H1 (cell line): ENCODE measurements at regions not wholly inside any gene's neighbourhood (a gene's known extent, or its start where the extent isn't known, plus 50 kb on each side); places are given as distances from the start of the nearest gene placed in this dataset.
A peak's percentile ranks its signal among the peaks of the same experiment; 100 is the strongest.

ENCODE experiments used
- CTCF ChIA-PET: fragments of 300-600 bp; sonication (Branson Sonifier 250); formaldehyde crosslinking; loops from one replicate; lab custom pipeline; 2021; ENCODE audit not compliant: partially characterized antibody; lab: Charles Lee
- POLR2A ChIA-PET: fragments of 300-600 bp; sonication (Branson Sonifier 250); formaldehyde crosslinking; loops from one replicate; lab custom pipeline; 2021; ENCODE audit warnings: inconsistent platforms; ENCODE audit not compliant: partially characterized antibody; lab: Charles Lee
- DNase-seq, 2 experiments: peaks; one replicate each; pipeline versions ENCODE4 v3.0.0 to v3.0.0-alpha.2; 2010 to 2022; ENCODE audit warnings: low spot score in 2 of 2, low read depth in 1 of 2, mixed read lengths in 1 of 2
- FAIRE-seq: peaks from 2 replicates; lab custom pipeline; 2011; peaks lifted over from hg19 to GRCh38; lab: Jason Lieb, UNC
- H2AFZ ChIP-seq: 2 replicates; pipeline ENCODE4 v1.8.1; 2012; ENCODE audit warnings: low read length, inconsistent platforms
- H2AK5ac ChIP-seq: 2 replicates; pipeline ENCODE4 v1.6.1; 2013; ENCODE audit warnings: low read depth, low read length
- H2BK120ac ChIP-seq: replicated peaks from 2 replicates; pipeline ENCODE3; 2013; ENCODE audit warnings: low read depth, low read length, inconsistent platforms
- H2BK12ac ChIP-seq: 2 replicates; pipeline ENCODE4 v1.6.1; 2013; ENCODE audit warnings: low read depth, low read length
- H2BK15ac ChIP-seq: 2 replicates; pipeline ENCODE4 v1.6.1; 2013; ENCODE audit warnings: low read length
- H2BK20ac ChIP-seq: 2 replicates; pipeline ENCODE4 v1.6.1; 2013; ENCODE audit warnings: low read length
- H2BK5ac ChIP-seq: 2 replicates; pipeline ENCODE4 v1.6.1; 2013; ENCODE audit warnings: low read depth, low read length
- H3K14ac ChIP-seq: 2 replicates; pipeline ENCODE4 v1.6.1; 2013; ENCODE audit warnings: inconsistent platforms; ENCODE audit not compliant: insufficient read length
- H3K18ac ChIP-seq: 2 replicates; pipeline ENCODE4 v1.6.1; 2013; ENCODE audit warnings: low read length; ENCODE audit errors: extremely low read depth
- H3K23ac ChIP-seq: 2 replicates; pipeline ENCODE4 v1.6.1; 2013; ENCODE audit warnings: inconsistent platforms; ENCODE audit not compliant: insufficient read length
- H3K23me2 ChIP-seq: 2 replicates; pipeline ENCODE4 v1.6.1; 2013; ENCODE audit warnings: low read depth, low read length
- H3K27ac ChIP-seq: 2 replicates; pipeline ENCODE4 v1.6.1; 2011; ENCODE audit warnings: low read depth, low read length, inconsistent platforms
- H3K27me3 ChIP-seq, 4 experiments: replicated peaks in 1 of 4; 1 replicate in 1 of 4; 2 replicates in 3 of 4; pipeline versions ENCODE4 v1.6.1 to v1.8.1; 2011 to 2013; ENCODE audit warnings: low read length in 3 of 4, mild to moderate bottlenecking in 3 of 4, inconsistent platforms in 2 of 4, mixed read lengths in 2 of 4, moderate library complexity in 1 of 4; ENCODE audit not compliant: control insufficient read depth in 3 of 4, insufficient read depth in 3 of 4; ENCODE audit errors: extremely low read depth in 1 of 4
- H3K36me3 ChIP-seq, 4 experiments: 2 replicates each; pipeline versions ENCODE4 v1.6.1 to v1.8.1; 2011 to 2013; ENCODE audit warnings: mild to moderate bottlenecking in 4 of 4, low read length in 3 of 4, moderate library complexity in 2 of 4, control low read depth in 1 of 4, inconsistent platforms in 1 of 4; ENCODE audit not compliant: insufficient read depth in 4 of 4, control insufficient read depth in 2 of 4
- H3K4ac ChIP-seq: replicated peaks from 2 replicates; pipeline ENCODE3; 2013; ENCODE audit warnings: low read length, low read depth, mixed read lengths, inconsistent platforms; ENCODE audit not compliant: insufficient read length
- H3K4me1 ChIP-seq, 4 experiments: replicated peaks in 1 of 4; 1 replicate in 1 of 4; 2 replicates in 3 of 4; pipeline versions ENCODE4 v1.6.1 to v1.8.1; 2011 to 2013; ENCODE audit warnings: low read length in 3 of 4, inconsistent platforms in 2 of 4, mixed read lengths in 1 of 4; ENCODE audit not compliant: insufficient read depth in 4 of 4, control insufficient read depth in 3 of 4
- H3K4me2 ChIP-seq, 2 experiments: 2 replicates each; pipeline versions ENCODE4 v1.6.1 to v1.8.1; 2011 to 2013; ENCODE audit warnings: low read depth in 2 of 2, low read length in 2 of 2, control low read depth in 1 of 2, inconsistent platforms in 1 of 2, mild to moderate bottlenecking in 1 of 2; ENCODE audit not compliant: insufficient read depth in 1 of 2
- H3K4me3 ChIP-seq, 4 experiments: fragments of 200-600, 300-600 bp in 1 of 4; sonication (generic), shearing (Covaris generic), sonication (Bioruptor Twin) in 1 of 4; 2 replicates each; pipeline versions ENCODE4 v1.5.1 to v1.8.1; 2011 to 2016; ENCODE audit warnings: low read length in 4 of 4, low read depth in 3 of 4, control low read depth in 2 of 4, inconsistent platforms in 2 of 4, mild to moderate bottlenecking in 2 of 4, mixed read lengths in 1 of 4, moderate library complexity in 1 of 4; ENCODE audit not compliant: insufficient read depth in 2 of 4; ENCODE audit errors: extremely low read depth in 1 of 4
- H3K56ac ChIP-seq: replicated peaks from 2 replicates; pipeline ENCODE3; 2013; ENCODE audit warnings: low read depth, mild to moderate bottlenecking, mixed read lengths, low read length, inconsistent platforms; ENCODE audit not compliant: insufficient read length
- H3K79me1 ChIP-seq: 2 replicates; pipeline ENCODE4 v1.6.1; 2013; ENCODE audit warnings: low read depth, low read length, control low read depth
- H3K79me2 ChIP-seq, 2 experiments: 2 replicates each; pipeline versions ENCODE4 v1.6.1 to v1.8.1; 2012 to 2013; ENCODE audit warnings: low read length in 2 of 2, mild to moderate bottlenecking in 2 of 2, inconsistent platforms in 1 of 2; ENCODE audit not compliant: insufficient read depth in 2 of 2, control insufficient read depth in 1 of 2
- H3K9ac ChIP-seq, 4 experiments: replicated peaks in 1 of 4; 1 replicate in 1 of 4; 2 replicates in 3 of 4; pipeline versions ENCODE4 v1.6.1 to v1.8.1; 2011 to 2013; ENCODE audit warnings: low read depth in 3 of 4, low read length in 3 of 4, control low read depth in 2 of 4, mild to moderate bottlenecking in 2 of 4, moderate library complexity in 2 of 4, inconsistent platforms in 1 of 4; ENCODE audit errors: extremely low read depth in 1 of 4
- H3K9me3 ChIP-seq, 2 experiments: 2 replicates each; pipeline versions ENCODE4 v1.6.1 to v1.8.1; 2012 to 2013; ENCODE audit warnings: mild to moderate bottlenecking in 2 of 2, moderate library complexity in 2 of 2, control low read depth in 1 of 2, inconsistent platforms in 1 of 2, low read depth in 1 of 2, low read length in 1 of 2, mixed read lengths in 1 of 2; ENCODE audit not compliant: insufficient read depth in 2 of 2
- H4K20me1 ChIP-seq, 2 experiments: replicated peaks in 1 of 2; 2 replicates each; pipeline versions ENCODE3 to v1.8.1; 2011 to 2013; ENCODE audit warnings: inconsistent platforms in 2 of 2, low read length in 2 of 2, mild to moderate bottlenecking in 1 of 2; ENCODE audit not compliant: insufficient read depth in 2 of 2, control insufficient read depth in 1 of 2
- H4K5ac ChIP-seq: 2 replicates; pipeline ENCODE4 v1.6.1; 2013; ENCODE audit warnings: low read length, low read depth, mixed read lengths, inconsistent platforms; ENCODE audit not compliant: insufficient read length
- H4K8ac ChIP-seq: 2 replicates; pipeline ENCODE4 v1.8.0; 2013; ENCODE audit warnings: mild to moderate bottlenecking, moderate library complexity, low read length, inconsistent platforms; ENCODE audit not compliant: insufficient read depth; ENCODE audit errors: extremely low read depth
- H4K91ac ChIP-seq: replicated peaks from 2 replicates; pipeline ENCODE3; 2013; ENCODE audit warnings: low read length, mixed read lengths, inconsistent platforms; ENCODE audit not compliant: insufficient read length
- BACH1 ChIP-seq: IDR thresholded peaks from 2 replicates; pipeline ENCODE4 v1.6.1; 2012; ENCODE audit warnings: low read length, improper control_type of control experiment
- CTBP2 ChIP-seq: IDR thresholded peaks from 2 replicates; pipeline ENCODE4 v1.7.0; 2011; ENCODE audit warnings: borderline replicate concordance, mild to moderate bottlenecking, moderate library complexity, mixed read lengths, low read length; ENCODE audit not compliant: insufficient read depth, insufficient read length
- CTCF ChIP-seq, 3 experiments: IDR thresholded peaks; 1 replicate in 2 of 3; 2 replicates in 1 of 3; pipeline versions ENCODE4 v1.5.1 to v1.6.1; 2011; ENCODE audit warnings: low read length in 3 of 3, mild to moderate bottlenecking in 3 of 3, inconsistent platforms in 2 of 3, low read depth in 1 of 3, moderate library complexity in 1 of 3; ENCODE audit not compliant: insufficient read depth in 1 of 3; ENCODE audit errors: control extremely low read depth in 1 of 3
- KDM5A ChIP-seq: fragments of 200-600 bp; IDR thresholded peaks from 2 replicates; pipeline ENCODE4 v1.7.1; 2012; ENCODE audit warnings: mild to moderate bottlenecking, low read length, inconsistent platforms, mixed read lengths
- MAFK ChIP-seq: IDR thresholded peaks from 2 replicates; pipeline ENCODE4 v1.6.1; 2012; ENCODE audit warnings: low read depth, mild to moderate bottlenecking, improper control_type of control experiment, low read length
- PHF8 ChIP-seq: fragments of 200-600 bp; sonication (generic); conservative IDR thresholded peaks from 2 replicates; pipeline ENCODE4 v1.7.1; 2012; ENCODE audit warnings: low read depth, mild to moderate bottlenecking, inconsistent platforms, low read length, moderate library complexity
- RAD21 ChIP-seq, 2 experiments: IDR thresholded peaks in 1 of 2; conservative IDR thresholded peaks in 1 of 2; 2 replicates each; pipeline ENCODE4 v1.6.1; 2011; ENCODE audit warnings: low read depth in 2 of 2, low read length in 2 of 2, improper control_type of control experiment in 1 of 2, inconsistent platforms in 1 of 2, mild to moderate bottlenecking in 1 of 2, moderate library complexity in 1 of 2
- RFX5 ChIP-seq: IDR thresholded peaks from 2 replicates; pipeline ENCODE4 v1.6.1; 2011; ENCODE audit warnings: low read depth, low read length, improper control_type of control experiment, borderline replicate concordance
- RNF2 ChIP-seq: fragments of 200-900, 300-1000 bp; sonication (generic); IDR thresholded peaks from 2 replicates; pipeline ENCODE4 v1.7.1; 2016; ENCODE audit warnings: borderline replicate concordance, low read depth, mild to moderate bottlenecking, antibody characterized with exemption, low read length; ENCODE audit not compliant: poor library complexity, severe bottlenecking; ENCODE audit errors: missing control alignments
- RXRA ChIP-seq: IDR thresholded peaks from 2 replicates; pipeline ENCODE4 v1.6.1; 2011; ENCODE audit warnings: low read depth, mild to moderate bottlenecking, low read length, moderate library complexity; ENCODE audit not compliant: insufficient read depth
- WGBS, 2 experiments: shearing (Covaris generic) in 1 of 2; methylation state at CpG; one replicate each; pipeline versions ENCODE4 v1.1.6 to v1.1.7; 2013 to 2015; ENCODE audit warnings: low lambda C conversion rate in 2 of 2, mixed read lengths in 2 of 2, inconsistent platforms in 1 of 2, low coverage in 1 of 2, missing lambda C conversion rate in 1 of 2; ENCODE audit not compliant: insufficient replicate concordance in 2 of 2, insufficient coverage in 1 of 2, insufficient read length in 1 of 2; ENCODE audit errors: extremely low coverage in 1 of 2, missing lambda C conversion rate in 1 of 2; 5-methylcytosine and 5-hydroxymethylcytosine counted together

GRCh38 chr16:79845734-79846135 lies 245.2 kb upstream of the MAF start:
- no peak for FAIRE-seq
- H4K5ac ChIP-seq = no peak overlapping the region
- H3K36me3 ChIP-seq = no peaks in the 10 kb centered on the region; a peak in 1 of 8 replicates
- H3K9ac ChIP-seq = no peak overlapping the region
- no peak overlapping the region for H2AK5ac ChIP-seq
- WGBS, 2 experiments = 92% methylated on average over 6 of the region's 7 CpGs; no CpG with 5 or more reads in 1 of the 2 experiments
- H3K27ac ChIP-seq = no peak overlapping the region
- no peak overlapping the region for H2AFZ ChIP-seq
- no peak overlapping the region for H3K56ac ChIP-seq
- H3K18ac ChIP-seq = no peak overlapping the region
- no peaks in the 10 kb centered on the region for H3K79me2 ChIP-seq
- H3K14ac ChIP-seq = no peak overlapping the region
- H2BK20ac ChIP-seq = no peak overlapping the region
- ChIA-PET CTCF (interaction anchor here (0.8 kb wide), 1 partner anchor 239 kb away, joined by 3 read pairs; no protein-coding TSS in a partner anchor), POLR2A (no interaction called here)
- no peak overlapping the region for H3K4me2 ChIP-seq
- H4K91ac ChIP-seq = no peak overlapping the region
- no peak overlapping the region for H3K23ac ChIP-seq
- no peak overlapping the region for H3K4me3 ChIP-seq
- H4K20me1 ChIP-seq = no peaks in the 10 kb centered on the region
- H3K27me3 ChIP-seq = no peaks in the 10 kb centered on the region; a peak in 1 of 7 replicates
- no peak overlapping the region for H4K8ac ChIP-seq
- H2BK120ac ChIP-seq = no peak overlapping the region
- no peaks in the 10 kb centered on the region; a peak in 1 of 7 replicates for H3K4me1 ChIP-seq
- H2BK5ac ChIP-seq = no peak overlapping the region
- H3K79me1 ChIP-seq = no peaks in the 10 kb centered on the region
- H3K4ac ChIP-seq = no peak overlapping the region
- TF ChIP-seq KDM5A = no peak
- no peak for TF ChIP-seq RAD21 (IDR thresholded peaks at IDR 0.05 in 1 of 2, conservative IDR thresholded peaks at IDR 0.05 in 1 of 2; ENCODE audit: low read depth in 2 of 2, low read length in 2 of 2)
- no peak for TF ChIP-seq PHF8
- TF ChIP-seq RFX5 = no peak
- TF ChIP-seq RXRA = no peak
- TF ChIP-seq MAFK = peak; percentile 47; the same call in 1 of the 2 replicates
- TF ChIP-seq BACH1 = peak; percentile 57
- TF ChIP-seq CTCF (IDR thresholded peaks at IDR 0.05; ENCODE audit: control extremely low read depth in 1 of 3, insufficient read depth in 1 of 3, low read depth in 1 of 3, low read length in 3 of 3) = no peak
- TF ChIP-seq RNF2 = no peak
- no peak for TF ChIP-seq CTBP2
- H3K9me3 ChIP-seq = no peaks in the 10 kb centered on the region
- no peak overlapping the region for H2BK15ac ChIP-seq
- DNase-seq = no peak
- H2BK12ac ChIP-seq = no peak overlapping the region
- no peaks in the 10 kb centered on the region; the same call in 1 of the 2 replicates for H3K23me2 ChIP-seq
